ENCODE measurements at regions not wholly inside any gene's neighbourhood (a gene's known extent, or its start where the extent isn't known, plus 50 kb on each side); places are given as distances from the start of the nearest gene placed in this dataset.

DNA sequence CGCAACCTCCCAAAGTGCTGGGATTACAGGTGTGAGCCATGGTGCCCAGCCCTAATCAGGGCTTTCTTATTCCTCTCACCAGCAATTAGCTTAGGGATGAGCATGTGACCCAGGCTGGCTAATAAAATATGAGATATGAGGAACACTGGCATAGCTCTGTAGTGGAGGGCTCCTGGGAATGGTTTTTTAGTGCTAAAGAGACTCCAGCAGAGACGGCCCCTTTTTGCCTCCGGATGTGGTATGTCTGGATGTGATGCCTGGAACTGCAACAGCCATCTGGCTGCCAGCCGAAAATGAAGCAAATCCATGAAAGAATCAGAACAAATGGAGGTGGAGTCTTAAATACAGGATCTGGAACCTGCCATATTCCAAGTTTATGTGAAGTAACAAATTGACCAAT, 69.1 kb upstream of the MAGI1 start:
- no peak for DNase-seq
- TF ChIP-seq, protein P1, sequence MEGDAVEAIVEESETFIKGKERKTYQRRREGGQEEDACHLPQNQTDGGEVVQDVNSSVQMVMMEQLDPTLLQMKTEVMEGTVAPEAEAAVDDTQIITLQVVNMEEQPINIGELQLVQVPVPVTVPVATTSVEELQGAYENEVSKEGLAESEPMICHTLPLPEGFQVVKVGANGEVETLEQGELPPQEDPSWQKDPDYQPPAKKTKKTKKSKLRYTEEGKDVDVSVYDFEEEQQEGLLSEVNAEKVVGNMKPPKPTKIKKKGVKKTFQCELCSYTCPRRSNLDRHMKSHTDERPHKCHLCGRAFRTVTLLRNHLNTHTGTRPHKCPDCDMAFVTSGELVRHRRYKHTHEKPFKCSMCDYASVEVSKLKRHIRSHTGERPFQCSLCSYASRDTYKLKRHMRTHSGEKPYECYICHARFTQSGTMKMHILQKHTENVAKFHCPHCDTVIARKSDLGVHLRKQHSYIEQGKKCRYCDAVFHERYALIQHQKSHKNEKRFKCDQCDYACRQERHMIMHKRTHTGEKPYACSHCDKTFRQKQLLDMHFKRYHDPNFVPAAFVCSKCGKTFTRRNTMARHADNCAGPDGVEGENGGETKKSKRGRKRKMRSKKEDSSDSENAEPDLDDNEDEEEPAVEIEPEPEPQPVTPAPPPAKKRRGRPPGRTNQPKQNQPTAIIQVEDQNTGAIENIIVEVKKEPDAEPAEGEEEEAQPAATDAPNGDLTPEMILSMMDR (IDR thresholded peaks at IDR 0.05) = no peak
- intact Hi-C loops (cut with DNase I) = no loop called here
- no peaks in the 10 kb centered on the region for H3K9me3 ChIP-seq
- no peaks in the 10 kb centered on the region for H3K36me3 ChIP-seq
- ATAC-seq = no peak
- H3K27ac ChIP-seq = no peak overlapping the region
- no peaks in the 10 kb centered on the region for H3K27me3 ChIP-seq (ENCODE audit: low read depth)
- no peak overlapping the region for H3K4me3 ChIP-seq
- no peaks in the 10 kb centered on the region for H3K4me1 ChIP-seq

DNA sequence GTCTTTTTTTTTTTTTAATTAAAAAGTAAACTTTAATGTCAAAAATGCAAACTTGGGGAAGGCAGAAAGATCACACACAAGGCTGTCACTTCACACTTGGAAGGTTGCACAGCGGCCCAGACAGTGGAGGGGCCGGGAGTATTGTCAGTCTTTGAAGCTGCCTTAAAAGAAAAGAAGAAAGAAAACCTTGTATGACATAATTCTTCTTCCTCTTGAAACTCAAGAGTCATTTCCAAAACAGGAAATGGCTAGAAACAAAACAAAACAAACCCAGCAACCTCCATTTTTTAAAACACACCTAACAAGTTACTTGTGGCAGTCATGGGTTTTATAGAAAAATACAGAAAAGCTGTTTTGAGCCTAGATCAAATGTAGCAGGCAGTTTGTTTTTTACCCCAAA, 68.1 kb upstream of the MAGI1 start:
- intact Hi-C loops (cut with DNase I) = no loop called here
- no peaks in the 10 kb centered on the region for H3K4me1 ChIP-seq
- DNase-seq = no peak

DNA sequence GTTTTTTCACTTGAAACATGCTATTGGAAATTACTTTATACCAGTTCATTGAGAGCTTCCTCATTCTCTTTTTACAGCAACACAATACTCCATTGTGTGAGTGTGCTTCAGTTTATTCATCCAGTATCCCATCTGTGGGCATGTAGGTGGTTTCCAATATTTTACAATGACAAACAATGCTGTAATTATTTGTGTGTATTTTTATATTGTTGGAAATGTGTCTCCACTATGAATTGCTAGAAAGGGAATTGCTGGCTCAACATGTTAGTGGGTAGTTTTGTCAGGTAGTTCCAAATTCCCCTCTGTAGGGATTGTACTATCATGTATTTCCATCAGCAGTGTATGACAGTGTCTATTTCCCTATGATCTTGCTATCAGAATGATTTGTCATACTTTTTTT, 65.8 kb upstream of the MAGI1 start:
- no peaks in the 10 kb centered on the region for H3K4me1 ChIP-seq
- H3K36me3 ChIP-seq = no peaks in the 10 kb centered on the region
- H3K9me3 ChIP-seq = no peaks in the 10 kb centered on the region
- H3K27me3 ChIP-seq (ENCODE audit: low read depth) = no peaks in the 10 kb centered on the region
- no peak overlapping the region for H3K27ac ChIP-seq
- intact Hi-C loops (cut with DNase I) = no loop called here
- ATAC-seq = no peak
- DNase-seq = no peak
- no peak overlapping the region for H3K4me3 ChIP-seq
- TF ChIP-seq, protein P1 (IDR thresholded peaks at IDR 0.05) = no peak

More for the DNA sequence above, 68.1 kb upstream of the MAGI1 start:
- H3K36me3 ChIP-seq = no peaks in the 10 kb centered on the region
- no peaks in the 10 kb centered on the region for H3K9me3 ChIP-seq
- no peaks in the 10 kb centered on the region for H3K27me3 ChIP-seq (ENCODE audit: low read depth)
- no peak overlapping the region for H3K4me3 ChIP-seq
- ATAC-seq = no peak
- TF ChIP-seq, protein P1 (IDR thresholded peaks at IDR 0.05) = no peak
- no peak overlapping the region for H3K27ac ChIP-seq

DNA sequence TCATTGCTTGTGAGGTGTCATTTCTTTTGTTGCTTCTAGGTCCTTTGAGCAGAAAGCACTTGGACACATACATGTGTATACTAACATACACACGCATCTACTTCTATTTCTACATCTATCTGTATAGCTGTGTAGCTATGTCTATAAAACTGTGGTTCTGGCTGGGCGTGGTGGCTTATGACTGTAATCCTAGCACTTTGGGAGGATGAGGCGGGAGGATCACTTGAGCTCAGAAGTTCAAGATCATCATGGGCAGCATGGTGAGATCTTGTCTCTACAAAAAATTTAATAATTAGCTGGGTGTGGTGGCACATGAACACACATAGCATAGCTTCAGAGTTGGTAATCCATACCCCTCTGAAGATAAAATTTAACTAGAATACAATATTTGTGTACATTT, 65.0 kb upstream of the MAGI1 start:
- H3K36me3 ChIP-seq = no peaks in the 10 kb centered on the region
- no peaks in the 10 kb centered on the region for H3K9me3 ChIP-seq
- ATAC-seq = no peak
- TF ChIP-seq, protein P1 (IDR thresholded peaks at IDR 0.05) = no peak
- no peaks in the 10 kb centered on the region for H3K4me1 ChIP-seq
- intact Hi-C loops (cut with DNase I) = no loop called here
- H3K27me3 ChIP-seq (ENCODE audit: low read depth) = no peaks in the 10 kb centered on the region
- no peak overlapping the region for H3K4me3 ChIP-seq
- H3K27ac ChIP-seq = no peak overlapping the region
- no peak for DNase-seq

DNA sequence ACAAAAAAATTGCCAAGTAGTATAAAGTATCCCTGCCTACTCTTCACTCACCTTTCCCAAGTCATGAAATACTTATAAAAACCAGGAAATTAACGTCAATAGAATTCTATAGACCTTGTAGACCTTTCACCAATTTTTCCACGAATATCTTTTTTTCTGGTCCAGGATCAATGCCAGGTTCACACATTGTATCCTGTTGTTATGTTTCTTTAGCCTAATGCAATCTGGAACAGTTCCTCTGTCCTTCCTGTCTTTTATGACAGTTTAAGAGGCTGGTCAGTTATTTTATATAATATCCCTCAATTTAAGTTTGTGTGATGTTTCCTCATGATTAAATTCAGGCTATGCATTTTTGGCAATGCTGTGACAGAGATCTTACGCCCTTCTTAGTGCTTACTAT, 63.2 kb upstream of the MAGI1 start:
- H3K4me3 ChIP-seq = no peak overlapping the region
- no peak overlapping the region for H3K27ac ChIP-seq
- intact Hi-C loops (cut with DNase I) = no loop called here
- DNase-seq (no peak), ATAC-seq (no peak)
- no peaks in the 10 kb centered on the region for H3K4me1 ChIP-seq
- TF ChIP-seq, protein P1 (IDR thresholded peaks at IDR 0.05) = no peak
- no peaks in the 10 kb centered on the region for H3K36me3 ChIP-seq
- H3K27me3 ChIP-seq (ENCODE audit: low read depth) = no peaks in the 10 kb centered on the region
- no peaks in the 10 kb centered on the region for H3K9me3 ChIP-seq

DNA sequence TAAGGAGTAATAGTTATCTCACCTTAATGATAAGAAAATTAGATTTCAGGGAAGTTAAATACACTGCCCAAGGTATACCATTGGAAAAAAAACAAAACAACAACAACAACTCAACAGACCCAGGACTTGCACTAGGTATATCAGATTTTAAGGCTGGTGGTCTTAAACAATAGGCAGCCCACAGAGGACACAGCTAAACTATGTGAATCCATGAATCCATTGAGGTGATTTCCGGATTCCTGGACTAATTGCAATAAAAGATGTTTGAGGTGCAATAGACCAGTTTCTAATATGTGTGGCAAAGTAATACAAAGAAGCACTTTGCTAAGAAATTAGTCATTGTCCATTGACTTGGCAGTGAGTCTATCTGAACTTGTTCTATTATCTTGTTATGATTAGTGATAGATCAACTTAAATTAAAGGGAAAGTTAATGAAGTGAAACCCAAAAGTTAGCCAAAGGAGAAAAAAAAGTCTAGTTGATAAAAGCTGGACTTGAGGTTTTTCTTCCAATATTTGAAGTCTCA, 60.9 kb upstream of the MAGI1 start:
- Histone ChIP-seq H3K27me3 (ENCODE audit: low read depth) (no peaks in the 10 kb centered on the region), H3K9me3 (no peaks in the 10 kb centered on the region), H3K4me3 (no peak overlapping the region), H3K36me3 (no peaks in the 10 kb centered on the region), H3K27ac (no peak overlapping the region), H3K4me1 (no peaks in the 10 kb centered on the region)
- ATAC-seq = no peak
- TF ChIP-seq, protein P1 (IDR thresholded peaks at IDR 0.05) = no peak
- DNase-seq = no peak
- intact Hi-C loops (cut with DNase I) = no loop called here

Data from lower lobe of right lung (tissue), 2 donors.